GM19438 (cell line): ENCODE measurements at regions not wholly inside any gene's neighbourhood (a gene's known extent, or its start where the extent isn't known, plus 50 kb on each side); places are given as distances from the start of the nearest gene placed in this dataset.
"Not testable (repeated sequence)": the region's sequence is repeated elsewhere in the genome, so short reads cannot be mapped to it uniquely, and the experiment has no call there.

Experiments used
- ATAC-seq: cut with Tn5 transposase; IDR thresholded peaks from one replicate; pipeline ENCODE4 v1.9.1; 2021; ENCODE audit warnings: low read depth; ENCODE audit not compliant: unreplicated experiment

- ATAC-seq = no peak
These were observed 78.7 kb upstream of the MSX2 start for GRCh38 chr5:174645677-174646076.

- not testable (repeated sequence) for ATAC-seq
These were observed 75.8 kb upstream of the MSX2 start for GRCh38 chr5:174648618-174649017.

GRCh38 chr5:174649391-174649790, 75.0 kb upstream of the MSX2 start:
- no peak for ATAC-seq

DNA sequence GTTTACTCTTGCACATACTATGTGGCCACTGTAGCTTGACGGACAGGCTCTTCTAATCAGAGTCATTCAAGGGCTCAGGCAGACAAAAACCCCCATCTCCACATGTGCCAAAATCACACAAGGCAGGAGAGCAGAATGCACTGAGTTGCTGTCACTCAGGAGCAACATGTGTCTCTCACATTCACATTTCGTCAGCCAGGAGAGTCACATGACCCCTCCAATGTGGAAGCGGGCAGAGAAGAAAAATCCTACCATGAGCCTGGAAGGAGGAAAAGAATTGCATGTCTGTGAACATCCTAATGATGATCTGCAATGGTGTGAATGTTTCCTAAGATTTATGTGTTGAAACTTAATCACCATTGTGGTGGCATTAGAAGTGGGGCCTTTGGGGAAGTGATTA, 69.9 kb upstream of the MSX2 start:
- ATAC-seq = no peak

DNA sequence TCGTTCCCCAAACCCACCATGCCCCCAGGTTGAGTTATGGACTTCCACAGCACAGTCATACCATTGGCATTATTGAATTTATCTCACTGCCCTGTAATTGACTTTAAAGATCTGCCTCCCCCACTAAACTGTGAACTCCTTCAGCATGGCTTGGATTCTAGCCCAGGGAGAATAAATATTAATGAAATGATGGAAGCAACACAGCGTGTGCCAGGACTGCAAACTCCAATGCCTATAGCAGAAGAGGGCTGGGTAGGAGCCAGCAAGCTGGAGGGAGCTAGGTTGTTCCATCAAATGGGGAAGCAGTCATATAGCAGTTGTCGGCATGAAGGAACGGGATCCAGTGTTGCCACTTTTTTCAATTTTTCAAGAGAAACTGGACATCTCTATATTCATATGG, 69.0 kb upstream of the MSX2 start:
- no peak for ATAC-seq

GRCh38 chr5:174664180-174664850, 60.1 kb upstream of the MSX2 start:
- ATAC-seq = no peak

- no peak for ATAC-seq
These were observed 59.0 kb upstream of the MSX2 start for GRCh38 chr5:174665347-174665746.

GRCh38 chr5:174667526-174667925, 56.9 kb upstream of the MSX2 start:
- no peak for ATAC-seq

DNA sequence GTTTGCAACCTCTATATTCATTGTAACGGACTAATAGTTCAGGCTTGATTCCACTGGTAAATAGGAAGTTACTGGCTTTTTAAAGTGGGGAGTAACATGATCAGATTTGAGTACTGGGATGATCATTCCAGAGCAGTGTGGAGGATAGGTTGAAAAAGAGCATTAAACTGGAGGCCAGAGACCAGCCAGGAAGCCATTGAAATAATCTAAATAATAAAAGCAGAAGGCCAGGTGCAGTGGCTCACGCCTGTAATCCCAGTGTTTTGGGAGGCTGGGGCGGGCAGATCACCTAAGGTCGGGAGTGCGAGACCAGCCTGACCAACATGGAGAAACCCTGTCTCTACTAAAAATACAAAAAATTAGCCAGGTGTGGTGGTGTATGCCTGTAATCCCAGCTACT, 56.0 kb upstream of the MSX2 start:
- ATAC-seq = no peak
